ENCODE measurements at regions not wholly inside any gene's neighbourhood (a gene's known extent, or its start where the extent isn't known, plus 50 kb on each side); places are given as distances from the start of the nearest gene placed in this dataset.

- no peaks in the 10 kb centered on the region for H3K27me3 ChIP-seq (ENCODE audit: control insufficient read depth in 1 of 2, insufficient read depth in 2 of 2, low read length in 2 of 2)
- intact Hi-C loops (cut with micrococcal nuclease; ENCODE audit: unreplicated experiment) (no loop called here), in situ Hi-C loops (cut with HindIII; ENCODE audit: extremely low pct_ligation_motif_present, low pct_unique_long_range_greater_than_20kb) (no loop called here)
- peaks cover 8% of the 10 kb centered on the region for H3K4me1 ChIP-seq (ENCODE audit: insufficient read depth, low read length)
- ChIA-PET CTCF (ENCODE audit: low intra/inter-chr PET ratio, low total read pairs) (no interaction called here), POLR2A (no interaction called here)
- H3K27ac ChIP-seq (ENCODE audit: extremely low read length, insufficient read depth, low read length): no peak overlapping the region
- H3K9me3 ChIP-seq (ENCODE audit: low read length): peaks cover 9% of the 10 kb centered on the region; the same call in 1 of the 2 replicates
- H3K36me3 ChIP-seq (replicated peaks in 1 of 2; ENCODE audit: control insufficient read depth in 1 of 2, insufficient read depth in 2 of 2, low read length in 2 of 2): no peaks in the 10 kb centered on the region
- H2AFZ ChIP-seq (ENCODE audit: low read length): no peak overlapping the region
- H3K4me3 ChIP-seq (replicated peaks in 1 of 3; ENCODE audit: insufficient read depth in 1 of 3, low read depth in 2 of 3, low read length in 3 of 3): no peak overlapping the region
- no peak overlapping the region for H3K9ac ChIP-seq (ENCODE audit: insufficient read depth, low read depth, low read length)
- 2% methylated on average over 2 of the region's 2 CpGs for WGBS (ENCODE audit: low lambda C conversion rate)
- H3K4me2 ChIP-seq (ENCODE audit: low read depth, low read length): no peak overlapping the region
- no peak for DNase-seq (ENCODE audit: low spot score)
- no TSS peak for BruUV-seq (replicated peaks)
- ATAC-seq: no peak
- H3K79me2 ChIP-seq (ENCODE audit: insufficient read depth, low read length): no peaks in the 10 kb centered on the region
- no peak for TF ChIP-seq PCBP1 (IDR thresholded peaks at IDR 0.05; ENCODE audit: borderline replicate concordance, low read depth, low read length)
- TF ChIP-seq MAFK (conservative IDR thresholded peaks at IDR 0.05 in 1 of 2, IDR thresholded peaks at IDR 0.05 in 1 of 2; ENCODE audit: low read length in 2 of 2): peak in 1 of 2 experiments; percentile 43; a peak in 2 of 4 replicates
- 0 out of 2 replicates have a peak, but pooled peaks have one; percentile 6 for TF ChIP-seq MAFF (IDR thresholded peaks at IDR 0.05; ENCODE audit: low read depth, low read length)
- no peaks in the 10 kb centered on the region for H4K20me1 ChIP-seq (ENCODE audit: insufficient read depth, low read length)
- FAIRE-seq: no peak
Observed at GRCh38 chr1:173107696-173108095, 57.0 kb upstream of the TNFSF18 start.

GRCh38 chr1:173103006-173103405 lies 52.3 kb upstream of the TNFSF18 start:
- CTCF ChIA-PET (ENCODE audit: low intra/inter-chr PET ratio, low total read pairs): no interaction called here

More at GRCh38 chr1:173103006-173103405, 52.3 kb upstream of the TNFSF18 start:
- ATAC-seq: no peak
- 33% methylated on average over 2 of the region's 2 CpGs for WGBS (ENCODE audit: low lambda C conversion rate)
- Histone ChIP-seq H3K27me3 (ENCODE audit: control insufficient read depth in 1 of 2, insufficient read depth in 2 of 2, low read length in 2 of 2) (no peaks in the 10 kb centered on the region), H3K9me3 (ENCODE audit: low read length) (peaks cover 2% of the 10 kb centered on the region; the same call in 1 of the 2 replicates), H3K36me3 (replicated peaks in 1 of 2; ENCODE audit: control insufficient read depth in 1 of 2, insufficient read depth in 2 of 2, low read length in 2 of 2) (no peaks in the 10 kb centered on the region), H3K9ac (ENCODE audit: insufficient read depth, low read depth, low read length) (no peak overlapping the region), H3K4me1 (ENCODE audit: insufficient read depth, low read length) (no peaks in the 10 kb centered on the region), H3K79me2 (ENCODE audit: insufficient read depth, low read length) (no peaks in the 10 kb centered on the region), H4K20me1 (ENCODE audit: insufficient read depth, low read length) (no peaks in the 10 kb centered on the region), H3K4me3 (replicated peaks in 1 of 3; ENCODE audit: insufficient read depth in 1 of 3, low read depth in 2 of 3, low read length in 3 of 3) (no peak overlapping the region), H2AFZ (ENCODE audit: low read length) (no peak overlapping the region), H3K4me2 (ENCODE audit: low read depth, low read length) (no peak overlapping the region), H3K27ac (ENCODE audit: extremely low read length, insufficient read depth, low read length) (no peak overlapping the region)
- DNase-seq (ENCODE audit: low spot score): no peak
- no TSS peak for BruUV-seq (replicated peaks)
- no peak for TF ChIP-seq TERF1 (CRISPR knock-in tag; IDR thresholded peaks at IDR 0.05)
- no peak for TF ChIP-seq TSC22D2 (CRISPR knock-in tag; IDR thresholded peaks at IDR 0.05; ENCODE audit: borderline replicate concordance)
- no peak for TF ChIP-seq ZNF253 (CRISPR knock-in tag; IDR thresholded peaks at IDR 0.05; ENCODE audit: borderline replicate concordance)
- TF ChIP-seq MXD4 (CRISPR knock-in tag; IDR thresholded peaks at IDR 0.05): no peak
- no peak for TF ChIP-seq HINFP (CRISPR knock-in tag; IDR thresholded peaks at IDR 0.05; ENCODE audit: low read depth)
- TF ChIP-seq FOXA1 (IDR thresholded peaks at IDR 0.05): no peak
- TF ChIP-seq FOXA1 (CRISPR knock-in tag; IDR thresholded peaks at IDR 0.05): no peak
- no peak for TF ChIP-seq SMARCC2 (IDR thresholded peaks at IDR 0.05)
- TF ChIP-seq ZFY (CRISPR knock-in tag; IDR thresholded peaks at IDR 0.05): no peak
- TF ChIP-seq, protein P1, sequence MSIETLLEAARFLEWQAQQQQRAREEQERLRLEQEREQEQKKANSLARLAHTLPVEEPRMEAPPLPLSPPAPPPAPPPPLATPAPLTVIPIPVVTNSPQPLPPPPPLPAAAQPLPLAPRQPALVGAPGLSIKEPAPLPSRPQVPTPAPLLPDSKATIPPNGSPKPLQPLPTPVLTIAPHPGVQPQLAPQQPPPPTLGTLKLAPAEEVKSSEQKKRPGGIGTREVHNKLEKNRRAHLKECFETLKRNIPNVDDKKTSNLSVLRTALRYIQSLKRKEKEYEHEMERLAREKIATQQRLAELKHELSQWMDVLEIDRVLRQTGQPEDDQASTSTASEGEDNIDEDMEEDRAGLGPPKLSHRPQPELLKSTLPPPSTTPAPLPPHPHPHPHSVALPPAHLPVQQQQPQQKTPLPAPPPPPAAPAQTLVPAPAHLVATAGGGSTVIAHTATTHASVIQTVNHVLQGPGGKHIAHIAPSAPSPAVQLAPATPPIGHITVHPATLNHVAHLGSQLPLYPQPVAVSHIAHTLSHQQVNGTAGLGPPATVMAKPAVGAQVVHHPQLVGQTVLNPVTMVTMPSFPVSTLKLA (IDR thresholded peaks at IDR 0.05): no peak
- TF ChIP-seq TEAD2 (CRISPR knock-in tag; IDR thresholded peaks at IDR 0.05): no peak
- TF ChIP-seq, protein P2, sequence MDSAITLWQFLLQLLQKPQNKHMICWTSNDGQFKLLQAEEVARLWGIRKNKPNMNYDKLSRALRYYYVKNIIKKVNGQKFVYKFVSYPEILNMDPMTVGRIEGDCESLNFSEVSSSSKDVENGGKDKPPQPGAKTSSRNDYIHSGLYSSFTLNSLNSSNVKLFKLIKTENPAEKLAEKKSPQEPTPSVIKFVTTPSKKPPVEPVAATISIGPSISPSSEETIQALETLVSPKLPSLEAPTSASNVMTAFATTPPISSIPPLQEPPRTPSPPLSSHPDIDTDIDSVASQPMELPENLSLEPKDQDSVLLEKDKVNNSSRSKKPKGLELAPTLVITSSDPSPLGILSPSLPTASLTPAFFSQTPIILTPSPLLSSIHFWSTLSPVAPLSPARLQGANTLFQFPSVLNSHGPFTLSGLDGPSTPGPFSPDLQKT (CRISPR knock-in tag; IDR thresholded peaks at IDR 0.05; ENCODE audit: borderline replicate concordance): no peak
- no peak for TF ChIP-seq BRD4 (CRISPR knock-in tag; IDR thresholded peaks at IDR 0.05)
- in situ Hi-C loops (cut with HindIII; ENCODE audit: extremely low pct_ligation_motif_present, low pct_unique_long_range_greater_than_20kb) (no loop called here), intact Hi-C loops (cut with micrococcal nuclease; ENCODE audit: unreplicated experiment) (no loop called here)
- POLR2A ChIA-PET: no interaction called here
- FAIRE-seq: no peak
